ENCODE measurements at regions not wholly inside any gene's neighbourhood (a gene's known extent, or its start where the extent isn't known, plus 50 kb on each side); places are given as distances from the start of the nearest gene placed in this dataset.

- Histone ChIP-seq H2BK12ac (ENCODE audit: low read depth, low read length) (no peak overlapping the region), H3K9me3 (ENCODE audit: insufficient read depth in 2 of 2, low read depth in 1 of 2, low read length in 1 of 2) (no peaks in the 10 kb centered on the region), H2BK20ac (ENCODE audit: low read length) (no peak overlapping the region), H3K79me1 (ENCODE audit: low read depth, low read length) (no peaks in the 10 kb centered on the region), H3K23me2 (ENCODE audit: low read depth, low read length) (no peaks in the 10 kb centered on the region), H3K27me3 (replicated peaks in 1 of 4; ENCODE audit: control insufficient read depth in 3 of 4, extremely low read depth in 1 of 4, insufficient read depth in 3 of 4, low read length in 3 of 4) (no peaks in the 10 kb centered on the region), H3K18ac (ENCODE audit: extremely low read depth, low read length) (no peak overlapping the region), H4K5ac (ENCODE audit: insufficient read length, low read depth, low read length) (no peak overlapping the region), H4K20me1 (replicated peaks in 1 of 2; ENCODE audit: control insufficient read depth in 1 of 2, insufficient read depth in 2 of 2, low read length in 2 of 2) (no peaks in the 10 kb centered on the region), H2BK5ac (ENCODE audit: low read depth, low read length) (no peak overlapping the region), H2AK5ac (ENCODE audit: low read depth, low read length) (no peak overlapping the region), H4K91ac (replicated peaks; ENCODE audit: insufficient read length, low read length) (no peak overlapping the region), H2BK15ac (ENCODE audit: low read length) (no peak overlapping the region), H3K14ac (ENCODE audit: insufficient read length) (no peak overlapping the region), H3K36me3 (ENCODE audit: control insufficient read depth in 2 of 4, insufficient read depth in 4 of 4, low read length in 3 of 4) (no peaks in the 10 kb centered on the region), H2AFZ (ENCODE audit: low read length) (no peak overlapping the region), H3K4me1 (replicated peaks in 1 of 4; ENCODE audit: control insufficient read depth in 3 of 4, insufficient read depth in 4 of 4, low read length in 3 of 4) (no peaks in the 10 kb centered on the region), H4K8ac (ENCODE audit: extremely low read depth, insufficient read depth, low read length) (no peak overlapping the region), H3K4me2 (ENCODE audit: insufficient read depth in 1 of 2, low read depth in 2 of 2, low read length in 2 of 2) (no peak overlapping the region), H3K23ac (ENCODE audit: insufficient read length) (no peak overlapping the region), H2BK120ac (replicated peaks; ENCODE audit: low read depth, low read length) (no peak overlapping the region), H3K4me3 (ENCODE audit: extremely low read depth in 1 of 4, insufficient read depth in 2 of 4, low read depth in 3 of 4, low read length in 4 of 4) (no peak overlapping the region), H3K79me2 (ENCODE audit: control insufficient read depth in 1 of 2, insufficient read depth in 2 of 2, low read length in 2 of 2) (no peaks in the 10 kb centered on the region), H3K27ac (ENCODE audit: low read depth, low read length) (no peak overlapping the region), H3K4ac (replicated peaks; ENCODE audit: insufficient read length, low read depth, low read length) (no peak overlapping the region), H3K56ac (replicated peaks; ENCODE audit: insufficient read length, low read depth, low read length) (no peak overlapping the region), H3K9ac (replicated peaks in 1 of 4; ENCODE audit: extremely low read depth in 1 of 4, low read depth in 3 of 4, low read length in 3 of 4) (no peak overlapping the region)
- DNase-seq (ENCODE audit: low read depth in 1 of 2, low spot score in 2 of 2) (no peak), FAIRE-seq (no peak)
- CTCF ChIA-PET (ENCODE audit: partially characterized antibody), result interaction anchor here (1.4 kb wide), 1 partner anchor 11 kb away, joined by 3 read pairs; no protein-coding TSS in a partner anchor
- POLR2A ChIA-PET (ENCODE audit: partially characterized antibody), result no interaction called here
- TF ChIP-seq CEBPB (IDR thresholded peaks at IDR 0.05; ENCODE audit: low read depth, low read length) (no peak), TCF12 (IDR thresholded peaks at IDR 0.05; ENCODE audit: low read depth, low read length) (no peak), JUN (IDR thresholded peaks at IDR 0.05; ENCODE audit: low read depth, low read length) (no peak), BACH1 (IDR thresholded peaks at IDR 0.05; ENCODE audit: low read length) (no peak), EP300 (IDR thresholded peaks at IDR 0.05; ENCODE audit: borderline replicate concordance in 1 of 2, low read depth in 2 of 2, low read length in 2 of 2) (no peak), GABPA (IDR thresholded peaks at IDR 0.05; ENCODE audit: borderline replicate concordance, insufficient read depth, low read length) (no peak), TBP (IDR thresholded peaks at IDR 0.05; ENCODE audit: low read depth, low read length) (no peak), TAF1 (IDR thresholded peaks at IDR 0.05; ENCODE audit: low read depth, low read length) (no peak), RAD21 (IDR thresholded peaks at IDR 0.05 in 1 of 2, conservative IDR thresholded peaks at IDR 0.05 in 1 of 2; ENCODE audit: low read depth in 2 of 2, low read length in 2 of 2) (no peak), SIRT6 (IDR thresholded peaks at IDR 0.05; ENCODE audit: low read length) (no peak)
These were observed 98.1 kb upstream of the UBE2E2 start for GRCh38 chr3:23105048-23105447.

All from H1 (cell line).